H4 (cell line): ENCODE measurements at regions not wholly inside any gene's neighbourhood (a gene's known extent, or its start where the extent isn't known, plus 50 kb on each side); places are given as distances from the start of the nearest gene placed in this dataset.
A peak's percentile ranks its signal among the peaks of the same experiment; 100 is the strongest.
"Not testable (repeated sequence)": the region's sequence is repeated elsewhere in the genome, so short reads cannot be mapped to it uniquely, and the experiment has no call there.

Experiments
- DNase-seq: peaks from one replicate; pipeline ENCODE4 v3.0.0-alpha.2; 2015; ENCODE audit warnings: low spot score

- DNase-seq: no peak
Observed at GRCh38 chr2:12618576-12618975, 98.2 kb upstream of the TRIB2 start.

DNA sequence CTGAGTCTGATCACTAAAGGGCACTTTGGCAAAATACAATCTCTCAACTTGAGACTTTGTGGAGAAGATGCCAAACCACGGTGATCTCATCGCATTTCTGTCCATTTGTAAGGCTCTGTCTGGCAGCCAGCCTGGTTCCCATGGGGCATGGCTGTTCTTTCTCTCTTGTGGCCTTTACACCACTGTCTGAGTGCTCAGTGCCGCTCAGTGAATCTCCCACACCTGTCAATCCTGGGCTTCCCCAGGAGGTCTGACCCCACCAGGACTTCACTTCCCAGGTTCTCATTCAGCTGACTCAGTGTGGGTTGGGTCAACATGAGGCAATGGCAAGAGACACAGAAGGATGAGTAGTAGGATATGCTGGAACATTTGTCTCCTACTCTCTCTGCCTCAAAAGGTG, 96.8 kb upstream of the TRIB2 start:
- peak; percentile 14 for DNase-seq

GRCh38 chr2:12620759-12621158, 96.0 kb upstream of the TRIB2 start:
- no peak for DNase-seq

DNA sequence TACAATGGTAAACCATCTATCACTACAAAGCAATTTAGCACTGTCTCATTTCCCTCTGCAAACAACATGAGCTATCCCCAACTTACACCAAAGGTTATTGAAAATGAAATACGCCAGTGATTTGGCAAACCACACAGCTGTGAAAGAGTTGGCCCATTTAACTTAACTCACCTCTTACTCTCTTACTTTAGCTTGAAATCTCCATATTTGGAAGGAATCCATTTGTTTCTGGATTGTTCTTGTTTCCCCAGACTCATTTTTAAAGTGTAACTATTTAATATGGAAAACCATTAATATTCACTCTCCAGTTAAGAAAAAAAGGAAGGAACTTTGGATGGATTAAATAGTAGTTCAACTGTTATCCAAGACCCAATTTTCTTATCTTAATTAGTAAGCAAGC, 93.7 kb upstream of the TRIB2 start:
- DNase-seq: no peak

- no peak for DNase-seq
Observed at GRCh38 chr2:12624384-12624783, 92.4 kb upstream of the TRIB2 start.

GRCh38 chr2:12624905-12625598, 91.7 kb upstream of the TRIB2 start:
- DNase-seq: no peak

DNA sequence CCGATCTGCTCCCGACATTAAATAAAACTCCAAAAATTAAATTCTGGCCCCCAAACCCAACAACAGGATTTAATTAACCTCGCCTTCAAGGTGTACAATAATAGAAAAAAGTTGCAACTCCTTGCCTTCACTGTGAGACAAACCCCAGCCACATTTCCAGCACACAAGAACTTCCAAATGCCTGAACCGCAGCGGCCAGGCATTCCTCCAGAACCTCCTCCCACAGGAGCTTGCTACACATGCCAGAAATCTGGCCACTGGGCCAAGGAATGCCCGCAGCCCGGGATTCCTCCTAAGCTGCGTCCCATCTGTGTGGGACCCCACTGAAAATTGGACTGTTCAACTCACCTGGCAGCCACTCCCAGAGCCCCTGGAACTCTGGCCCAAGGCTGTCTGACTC, 88.2 kb upstream of the TRIB2 start:
- DNase-seq: not testable (repeated sequence)

DNA sequence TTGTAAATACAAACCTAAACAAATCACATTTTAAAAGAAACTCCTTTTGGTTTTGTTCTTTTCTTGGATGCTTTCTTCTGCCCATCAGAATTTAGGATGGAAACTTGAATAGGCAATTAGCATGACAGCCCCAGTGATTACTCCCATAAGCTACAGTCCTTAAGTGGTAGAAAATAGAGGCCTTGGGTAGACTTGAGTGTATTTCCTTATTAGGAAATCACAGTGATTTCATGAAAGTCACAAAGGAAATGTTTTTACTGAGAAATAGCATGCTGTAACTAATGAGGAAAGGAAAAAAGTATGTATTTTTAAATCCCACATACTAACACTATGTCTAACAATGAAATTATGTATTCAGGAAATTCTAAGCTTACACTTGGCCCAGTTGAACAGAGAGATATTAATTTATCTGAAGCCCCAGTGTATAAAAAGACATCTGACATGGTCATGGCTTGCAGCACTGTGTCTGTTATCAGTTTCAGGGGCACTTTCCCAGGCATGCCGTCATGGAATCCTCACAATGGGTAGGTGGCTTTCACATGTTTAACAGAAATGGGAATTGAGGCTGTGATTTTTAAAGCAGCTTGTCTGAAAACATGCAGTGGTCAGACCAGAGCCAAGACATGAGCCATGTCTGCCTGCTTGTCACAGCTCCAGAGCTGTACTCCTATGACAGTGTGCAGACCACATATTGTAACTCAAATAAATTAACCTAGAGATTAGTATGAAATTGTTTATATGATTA, 79.7 kb upstream of the TRIB2 start:
- no peak for DNase-seq

DNA sequence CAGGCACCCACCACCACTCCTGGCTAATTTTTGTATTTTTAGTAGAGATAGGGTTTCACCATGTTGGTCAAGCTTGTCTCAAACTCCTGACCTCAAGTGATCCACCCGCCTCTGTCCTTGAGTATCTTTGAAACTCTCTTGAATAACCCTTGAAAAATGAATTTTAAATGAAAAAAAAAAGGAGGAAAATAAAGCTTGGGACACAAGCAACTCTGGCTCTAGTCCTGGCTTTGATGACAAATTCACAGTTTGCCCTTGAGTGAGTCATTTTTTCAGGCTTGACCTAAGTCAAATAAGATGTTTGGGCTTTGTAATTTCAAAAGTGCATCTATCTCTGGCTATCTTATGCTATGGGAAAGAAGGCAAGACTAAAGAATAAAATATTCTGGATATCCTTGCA, 79.0 kb upstream of the TRIB2 start:
- DNase-seq: no peak

DNA sequence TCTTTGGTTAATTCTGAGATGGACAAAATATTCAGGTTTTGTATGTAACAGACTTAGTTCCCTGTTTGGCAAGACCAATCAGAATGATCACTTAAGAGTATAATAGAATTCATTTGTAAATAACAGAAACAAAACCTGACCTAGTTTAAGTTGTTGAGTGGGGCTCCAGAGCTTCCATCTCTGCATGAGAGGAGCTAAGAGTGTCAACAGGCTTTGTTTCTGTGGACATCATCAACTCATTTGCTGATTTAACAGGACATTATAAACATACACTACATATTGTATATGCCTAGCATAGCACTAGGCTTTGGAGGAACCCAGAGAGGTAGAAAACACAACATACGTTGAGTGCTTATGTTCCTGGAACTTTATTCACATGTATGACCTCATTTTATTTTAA, 75.3 kb upstream of the TRIB2 start:
- no peak for DNase-seq

- DNase-seq: no peak
Observed at GRCh38 chr2:12642332-12642731, 74.4 kb upstream of the TRIB2 start.

DNA sequence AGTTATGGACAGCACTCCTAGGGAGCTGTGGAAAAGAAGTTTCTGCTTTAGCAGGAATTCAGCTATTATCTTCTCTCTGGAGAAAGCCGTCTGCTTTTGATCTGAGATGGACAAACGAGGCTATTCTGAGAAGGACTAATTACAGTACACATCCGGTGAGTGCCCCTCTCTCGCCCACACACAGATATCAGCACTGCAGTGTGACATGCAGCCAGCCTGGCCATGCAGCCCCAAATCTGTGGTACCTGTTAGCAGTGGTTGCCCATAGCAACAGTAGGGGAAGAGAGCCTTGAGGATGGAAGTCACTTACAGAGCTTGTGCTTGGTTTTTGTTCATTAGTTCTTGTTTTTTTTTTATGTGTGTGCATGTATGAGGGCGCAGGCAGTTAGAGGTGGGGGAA, 73.9 kb upstream of the TRIB2 start:
- no peak for DNase-seq

GRCh38 chr2:12649602-12650400, 66.9 kb upstream of the TRIB2 start:
- DNase-seq: no peak

- no peak for DNase-seq
Observed at GRCh38 chr2:12651641-12652040, 65.1 kb upstream of the TRIB2 start.

DNA sequence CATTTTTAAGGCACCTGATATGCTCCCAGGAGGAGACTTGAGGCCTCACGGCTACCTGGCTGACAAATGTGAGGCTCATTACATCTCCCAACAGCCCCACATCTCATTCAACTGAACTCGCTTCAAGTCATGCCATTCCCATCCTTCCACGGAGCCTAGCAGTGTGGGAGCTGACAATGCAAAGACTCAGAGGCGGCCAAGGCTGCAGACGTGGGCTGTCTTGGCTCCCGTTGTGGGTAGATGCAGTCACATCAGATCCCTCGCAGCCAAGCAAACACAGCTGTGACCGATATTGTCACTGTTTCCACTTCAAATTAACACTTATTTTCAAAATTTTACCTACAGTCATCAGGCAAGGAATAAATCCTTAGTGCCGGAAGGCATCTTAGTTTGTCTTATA, 64.0 kb upstream of the TRIB2 start:
- no peak for DNase-seq

- DNase-seq: no peak
Observed at GRCh38 chr2:12657560-12657959, 59.2 kb upstream of the TRIB2 start.

GRCh38 chr2:12658310-12658945, 58.3 kb upstream of the TRIB2 start:
- no peak for DNase-seq

DNA sequence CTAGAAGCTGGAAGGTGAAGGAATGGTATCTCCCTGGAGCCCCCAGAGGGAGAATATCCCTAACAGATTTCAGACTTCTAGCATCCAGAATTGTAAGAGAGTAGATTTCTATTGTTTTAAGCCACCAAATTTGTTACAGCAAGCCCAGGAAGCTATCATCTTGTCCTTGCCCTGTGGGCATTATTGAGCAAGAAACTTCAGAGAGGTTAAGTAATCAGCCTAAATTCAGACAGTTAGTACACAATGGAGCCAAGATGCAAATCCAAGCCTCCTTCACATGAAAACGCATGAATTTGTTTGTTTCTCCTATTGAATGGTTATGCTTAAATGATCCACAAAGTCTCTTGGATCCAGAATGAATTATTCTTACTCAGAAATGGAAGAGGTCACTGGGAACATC, 55.2 kb upstream of the TRIB2 start:
- DNase-seq: no peak

DNA sequence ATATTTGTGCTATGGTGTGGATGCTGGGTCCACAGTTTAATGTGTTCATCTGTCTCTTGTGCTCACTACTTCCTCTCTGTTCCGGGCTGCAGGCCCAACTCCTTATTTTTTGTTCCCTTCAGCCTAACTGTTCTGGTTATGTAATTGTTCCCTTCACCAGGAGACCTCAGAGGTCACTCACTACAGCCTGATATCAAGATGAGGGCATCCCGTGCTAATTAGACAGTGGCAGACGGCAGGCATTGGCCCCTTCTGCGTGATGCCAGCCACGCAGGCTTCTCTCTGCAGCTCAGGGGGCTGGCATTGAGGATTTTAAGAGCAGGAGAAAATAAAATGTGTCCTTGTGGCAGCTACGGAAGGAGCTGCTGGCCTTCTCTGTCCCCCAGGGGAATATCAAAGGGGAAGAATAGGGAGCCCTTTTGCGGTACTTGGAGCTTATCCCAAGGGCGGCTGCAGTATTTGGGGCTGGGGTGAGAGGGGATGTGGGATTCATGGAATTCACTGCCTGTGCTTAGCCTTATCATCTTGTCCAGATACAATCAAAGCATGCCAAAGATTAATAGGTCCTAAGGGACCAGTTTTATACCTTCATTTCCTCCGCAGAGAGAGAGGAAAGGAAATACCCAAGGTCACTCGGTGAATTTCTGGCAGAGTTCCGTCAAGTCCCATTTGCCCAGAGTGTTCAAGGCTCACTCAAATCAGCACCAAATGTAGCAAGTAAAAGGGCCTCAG, 53.3 kb upstream of the TRIB2 start:
- no peak for DNase-seq

- no peak for DNase-seq
Observed at GRCh38 chr2:12665334-12665733, 51.4 kb upstream of the TRIB2 start.

- no peak for DNase-seq
Observed at GRCh38 chr2:12666445-12666844, 50.3 kb upstream of the TRIB2 start.
